ENCODE measurements at regions not wholly inside any gene's neighbourhood (a gene's known extent, or its start where the extent isn't known, plus 50 kb on each side); places are given as distances from the start of the nearest gene placed in this dataset.

DNA sequence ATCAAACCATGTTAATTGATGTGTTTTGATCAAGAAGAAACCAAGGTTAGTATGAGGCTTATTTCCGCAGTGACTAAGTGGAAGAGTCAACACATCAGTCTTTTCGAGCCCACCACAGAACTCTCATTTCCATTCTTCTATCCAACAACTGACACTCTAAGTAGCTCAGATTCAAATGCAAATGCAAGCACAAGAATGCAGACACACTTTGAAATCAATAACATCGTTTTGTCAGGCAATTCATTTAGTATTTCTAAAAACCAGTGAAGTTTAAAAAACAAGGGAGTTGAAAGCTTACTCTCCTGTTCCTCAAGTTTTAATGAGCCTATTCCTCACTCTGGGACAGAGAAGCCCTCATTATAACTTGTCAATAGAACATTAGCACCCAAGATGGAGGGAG is 433.1 kb downstream of the ZIC3 start:
- H3K27me3 ChIP-seq, result no peaks in the 10 kb centered on the region
- no peaks in the 10 kb centered on the region for H3K9me3 ChIP-seq
- intact Hi-C loops (cut with DNase I; ENCODE audit: low total_unique reads), result no loop called here
- no peaks in the 10 kb centered on the region for H3K4me1 ChIP-seq
- DNase-seq, result no peak
- no peaks in the 10 kb centered on the region for H3K36me3 ChIP-seq
- H3K27ac ChIP-seq, result no peak overlapping the region
- no peak overlapping the region for H3K4me3 ChIP-seq
- TF ChIP-seq, protein P1, sequence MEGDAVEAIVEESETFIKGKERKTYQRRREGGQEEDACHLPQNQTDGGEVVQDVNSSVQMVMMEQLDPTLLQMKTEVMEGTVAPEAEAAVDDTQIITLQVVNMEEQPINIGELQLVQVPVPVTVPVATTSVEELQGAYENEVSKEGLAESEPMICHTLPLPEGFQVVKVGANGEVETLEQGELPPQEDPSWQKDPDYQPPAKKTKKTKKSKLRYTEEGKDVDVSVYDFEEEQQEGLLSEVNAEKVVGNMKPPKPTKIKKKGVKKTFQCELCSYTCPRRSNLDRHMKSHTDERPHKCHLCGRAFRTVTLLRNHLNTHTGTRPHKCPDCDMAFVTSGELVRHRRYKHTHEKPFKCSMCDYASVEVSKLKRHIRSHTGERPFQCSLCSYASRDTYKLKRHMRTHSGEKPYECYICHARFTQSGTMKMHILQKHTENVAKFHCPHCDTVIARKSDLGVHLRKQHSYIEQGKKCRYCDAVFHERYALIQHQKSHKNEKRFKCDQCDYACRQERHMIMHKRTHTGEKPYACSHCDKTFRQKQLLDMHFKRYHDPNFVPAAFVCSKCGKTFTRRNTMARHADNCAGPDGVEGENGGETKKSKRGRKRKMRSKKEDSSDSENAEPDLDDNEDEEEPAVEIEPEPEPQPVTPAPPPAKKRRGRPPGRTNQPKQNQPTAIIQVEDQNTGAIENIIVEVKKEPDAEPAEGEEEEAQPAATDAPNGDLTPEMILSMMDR (IDR thresholded peaks at IDR 0.05), result no peak

DNA sequence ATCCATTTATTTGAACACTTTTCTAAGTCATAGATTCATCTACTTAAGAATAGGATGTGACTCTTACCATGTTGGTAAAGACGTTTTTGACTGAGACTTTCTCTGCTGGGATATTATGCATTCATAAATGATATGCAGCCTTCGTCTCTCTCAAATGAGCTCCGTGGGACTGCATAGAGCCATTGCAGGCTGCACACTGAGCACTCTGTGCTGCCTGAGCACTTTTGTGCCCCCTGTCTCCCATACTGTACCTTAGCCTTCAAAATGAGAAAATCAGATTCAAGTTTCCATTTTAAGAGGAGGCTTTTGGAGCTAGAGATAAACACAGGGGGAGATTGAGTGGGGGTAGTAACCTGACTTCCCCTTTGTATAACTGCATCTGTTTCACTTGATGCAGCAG is 433.6 kb downstream of the ZIC3 start:
- H3K4me1 ChIP-seq, result no peaks in the 10 kb centered on the region
- no peak overlapping the region for H3K27ac ChIP-seq
- intact Hi-C loops (cut with DNase I; ENCODE audit: low total_unique reads), result no loop called here
- DNase-seq, result no peak
- H3K27me3 ChIP-seq, result no peaks in the 10 kb centered on the region
- H3K36me3 ChIP-seq, result no peaks in the 10 kb centered on the region
- no peak overlapping the region for H3K4me3 ChIP-seq
- TF ChIP-seq, protein P1 (IDR thresholded peaks at IDR 0.05), result no peak
- no peaks in the 10 kb centered on the region for H3K9me3 ChIP-seq

DNA sequence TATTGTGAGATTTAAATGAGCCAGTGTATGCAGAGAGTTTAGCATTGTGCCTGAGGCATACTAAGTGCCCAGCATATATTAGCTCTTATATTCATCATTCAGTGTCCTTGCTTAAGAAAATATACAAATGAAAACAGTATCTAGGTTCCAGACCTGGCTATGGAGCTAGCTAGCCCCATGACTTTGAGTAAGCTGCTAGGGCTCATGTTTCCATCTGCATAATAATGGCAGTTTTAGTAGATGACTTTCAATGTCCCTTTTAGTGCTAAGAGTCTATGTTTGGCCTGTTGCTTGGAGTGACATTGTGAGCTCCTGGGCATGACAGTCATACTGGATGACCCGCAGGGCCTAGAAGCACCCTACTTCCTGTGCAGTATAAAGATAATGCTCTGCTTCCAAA is 435.3 kb downstream of the ZIC3 start:
- Histone ChIP-seq H3K36me3 (no peaks in the 10 kb centered on the region), H3K27me3 (no peaks in the 10 kb centered on the region), H3K4me3 (no peak overlapping the region), H3K4me1 (no peaks in the 10 kb centered on the region), H3K9me3 (no peaks in the 10 kb centered on the region), H3K27ac (no peak overlapping the region)
- intact Hi-C loops (cut with DNase I; ENCODE audit: low total_unique reads), result no loop called here
- TF ChIP-seq, protein P1 (IDR thresholded peaks at IDR 0.05), result no peak
- no peak for DNase-seq

DNA sequence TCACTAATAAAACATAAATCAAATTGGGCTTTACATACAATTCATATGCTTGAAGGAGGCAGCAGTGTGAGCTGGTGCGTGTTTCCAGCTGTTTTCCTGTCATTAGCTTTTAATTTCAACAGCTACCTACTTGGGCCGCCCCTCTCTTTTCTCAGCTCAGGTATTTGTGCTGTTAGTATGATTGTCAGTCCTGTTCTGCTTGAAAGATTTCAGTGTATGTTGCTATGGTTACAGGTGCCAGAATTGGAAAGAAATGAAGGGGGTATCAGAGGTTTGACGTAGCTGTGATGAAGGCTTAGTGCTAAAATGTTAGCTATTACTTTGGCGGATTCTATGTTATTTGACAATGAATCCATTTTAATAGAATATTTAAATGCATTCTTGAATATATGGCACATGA is 440.3 kb downstream of the ZIC3 start:
- no peak overlapping the region for H3K4me3 ChIP-seq
- H3K36me3 ChIP-seq, result no peaks in the 10 kb centered on the region
- H3K27ac ChIP-seq, result no peak overlapping the region
- H3K9me3 ChIP-seq, result no peaks in the 10 kb centered on the region
- intact Hi-C loops (cut with DNase I; ENCODE audit: low total_unique reads), result no loop called here
- no peaks in the 10 kb centered on the region for H3K4me1 ChIP-seq
- H3K27me3 ChIP-seq, result no peaks in the 10 kb centered on the region
- TF ChIP-seq, protein P1 (IDR thresholded peaks at IDR 0.05), result no peak
- DNase-seq, result no peak

DNA sequence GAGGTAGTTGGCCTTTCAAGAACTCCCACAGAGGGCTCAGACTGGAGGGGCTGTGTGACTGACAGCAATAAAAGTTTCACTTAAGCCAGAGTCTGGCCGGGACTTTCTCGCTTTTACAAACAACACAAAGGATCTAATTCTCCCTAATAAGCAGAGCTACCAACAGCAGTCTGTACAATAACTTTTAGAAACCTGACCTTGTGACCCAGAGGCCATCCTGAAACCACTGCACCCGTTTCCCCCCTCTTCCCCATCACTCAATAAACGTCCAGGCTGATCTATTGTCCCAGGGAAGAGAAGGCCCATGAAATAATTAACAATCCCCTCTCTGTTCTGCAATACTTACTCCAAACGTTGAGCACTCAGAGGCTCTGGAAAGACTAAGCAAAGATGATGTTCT is 442.4 kb downstream of the ZIC3 start:
- H3K27me3 ChIP-seq, result no peaks in the 10 kb centered on the region
- no peaks in the 10 kb centered on the region for H3K36me3 ChIP-seq
- no peak for DNase-seq
- TF ChIP-seq, protein P1 (IDR thresholded peaks at IDR 0.05), result no peak
- intact Hi-C loops (cut with DNase I; ENCODE audit: low total_unique reads), result no loop called here
- H3K4me3 ChIP-seq, result no peak overlapping the region
- no peaks in the 10 kb centered on the region for H3K4me1 ChIP-seq
- no peaks in the 10 kb centered on the region for H3K9me3 ChIP-seq
- no peak overlapping the region for H3K27ac ChIP-seq

DNA sequence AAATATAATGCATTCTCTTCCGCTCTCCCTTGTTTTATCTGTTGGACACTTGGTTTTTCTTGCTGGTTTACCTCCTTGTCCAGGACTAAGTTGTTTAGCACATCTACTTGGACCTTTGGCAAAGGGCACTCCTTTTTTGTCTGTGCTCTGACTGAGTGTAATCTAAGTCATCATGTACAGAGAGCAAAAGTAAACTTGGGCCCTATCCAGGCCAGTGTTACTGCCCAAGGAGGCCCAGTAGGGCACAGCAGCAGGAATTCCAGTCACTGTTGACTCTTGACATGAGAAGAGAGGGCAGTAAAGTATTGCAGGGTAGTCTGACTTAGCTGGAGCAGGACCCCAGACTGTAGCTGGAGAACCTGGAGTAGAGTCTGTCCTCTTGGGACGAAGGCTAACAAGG is 445.5 kb downstream of the ZIC3 start:
- Histone ChIP-seq H3K27ac (no peak overlapping the region), H3K4me1 (no peaks in the 10 kb centered on the region), H3K36me3 (no peaks in the 10 kb centered on the region), H3K9me3 (no peaks in the 10 kb centered on the region), H3K4me3 (no peak overlapping the region), H3K27me3 (no peaks in the 10 kb centered on the region)
- DNase-seq, result no peak
- TF ChIP-seq, protein P1 (IDR thresholded peaks at IDR 0.05), result no peak
- intact Hi-C loops (cut with DNase I; ENCODE audit: low total_unique reads), result no loop called here
